ENCODE measurements at regions not wholly inside any gene's neighbourhood (a gene's known extent, or its start where the extent isn't known, plus 50 kb on each side); places are given as distances from the start of the nearest gene placed in this dataset.

DNA sequence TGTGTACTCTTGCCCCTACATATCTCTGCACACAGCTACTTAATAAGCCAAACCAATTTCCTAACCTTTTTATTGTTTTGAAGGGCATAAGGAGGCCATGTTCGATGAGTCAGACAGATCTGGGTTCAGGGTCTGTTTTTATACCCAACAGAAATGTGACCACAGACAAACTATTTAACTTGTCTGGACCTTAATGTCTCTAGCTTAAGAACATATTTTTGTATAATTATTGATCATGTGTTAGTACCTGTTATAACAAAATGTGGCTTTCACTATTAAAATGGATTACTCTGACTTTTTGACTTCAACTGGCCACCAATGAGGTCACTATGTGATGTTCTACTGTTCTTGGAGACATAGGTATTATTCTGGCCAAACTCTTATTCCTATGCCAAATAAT, 507.8 kb upstream of the USP24 start:
- TF ChIP-seq, protein P1, sequence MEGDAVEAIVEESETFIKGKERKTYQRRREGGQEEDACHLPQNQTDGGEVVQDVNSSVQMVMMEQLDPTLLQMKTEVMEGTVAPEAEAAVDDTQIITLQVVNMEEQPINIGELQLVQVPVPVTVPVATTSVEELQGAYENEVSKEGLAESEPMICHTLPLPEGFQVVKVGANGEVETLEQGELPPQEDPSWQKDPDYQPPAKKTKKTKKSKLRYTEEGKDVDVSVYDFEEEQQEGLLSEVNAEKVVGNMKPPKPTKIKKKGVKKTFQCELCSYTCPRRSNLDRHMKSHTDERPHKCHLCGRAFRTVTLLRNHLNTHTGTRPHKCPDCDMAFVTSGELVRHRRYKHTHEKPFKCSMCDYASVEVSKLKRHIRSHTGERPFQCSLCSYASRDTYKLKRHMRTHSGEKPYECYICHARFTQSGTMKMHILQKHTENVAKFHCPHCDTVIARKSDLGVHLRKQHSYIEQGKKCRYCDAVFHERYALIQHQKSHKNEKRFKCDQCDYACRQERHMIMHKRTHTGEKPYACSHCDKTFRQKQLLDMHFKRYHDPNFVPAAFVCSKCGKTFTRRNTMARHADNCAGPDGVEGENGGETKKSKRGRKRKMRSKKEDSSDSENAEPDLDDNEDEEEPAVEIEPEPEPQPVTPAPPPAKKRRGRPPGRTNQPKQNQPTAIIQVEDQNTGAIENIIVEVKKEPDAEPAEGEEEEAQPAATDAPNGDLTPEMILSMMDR (IDR thresholded peaks at IDR 0.05; ENCODE audit: insufficient read depth, low read length) = no peak
- TF ChIP-seq POLR2AphosphoS5 (IDR thresholded peaks at IDR 0.05; ENCODE audit: low read depth) (no peak), SPI1 (IDR thresholded peaks at IDR 0.05; ENCODE audit: borderline replicate concordance, low read depth) (no peak), REST (IDR thresholded peaks at IDR 0.05; ENCODE audit: insufficient replicate concordance, low read depth) (no peak), GABPA (IDR thresholded peaks at IDR 0.05; ENCODE audit: low read depth) (no peak)
- H3K27ac ChIP-seq (replicated peaks) = no peak overlapping the region
- DNase-seq (ENCODE audit: low read depth in 1 of 2, low spot score in 1 of 2) = no peak
- H3K27me3 ChIP-seq (ENCODE audit: insufficient read depth, poor library complexity, severe bottlenecking) = no peaks in the 10 kb centered on the region
- no peak overlapping the region for H3K4me3 ChIP-seq (replicated peaks; ENCODE audit: insufficient read depth, low read length)

DNA sequence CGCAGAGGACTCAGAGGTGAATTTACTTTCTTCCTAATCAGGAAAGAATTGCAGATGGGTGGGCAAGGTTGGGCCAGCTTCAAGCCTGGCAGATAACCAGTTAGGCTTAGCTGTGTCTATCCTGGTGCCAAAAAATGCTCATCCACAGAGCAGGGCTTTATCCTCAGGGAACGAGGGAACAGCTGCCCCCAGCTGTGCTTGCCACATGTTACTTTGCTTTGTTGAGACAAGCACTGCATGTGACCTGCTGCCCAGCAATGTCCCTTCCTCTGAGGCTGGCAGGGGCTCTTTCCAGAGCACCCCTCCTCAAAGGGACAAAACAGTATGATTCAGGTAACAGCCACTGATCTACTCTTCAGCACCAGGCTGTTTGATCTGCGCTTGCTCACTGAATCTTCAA, 505.1 kb upstream of the USP24 start:
- DNase-seq (ENCODE audit: low read depth in 1 of 2, low spot score in 1 of 2) = no peak
- TF ChIP-seq, protein P1 (IDR thresholded peaks at IDR 0.05; ENCODE audit: insufficient read depth, low read length) = no peak
- no peak overlapping the region for H3K27ac ChIP-seq (replicated peaks)
- no peak overlapping the region for H3K4me3 ChIP-seq (replicated peaks; ENCODE audit: insufficient read depth, low read length)
- no peaks in the 10 kb centered on the region for H3K27me3 ChIP-seq (ENCODE audit: insufficient read depth, poor library complexity, severe bottlenecking)

- no peak overlapping the region for H3K27ac ChIP-seq (replicated peaks)
- TF ChIP-seq REST (IDR thresholded peaks at IDR 0.05; ENCODE audit: insufficient replicate concordance, low read depth) (no peak), POLR2AphosphoS5 (IDR thresholded peaks at IDR 0.05; ENCODE audit: low read depth) (no peak), GABPA (IDR thresholded peaks at IDR 0.05; ENCODE audit: low read depth) (no peak), SPI1 (IDR thresholded peaks at IDR 0.05; ENCODE audit: borderline replicate concordance, low read depth) (no peak)
- TF ChIP-seq, protein P1 (IDR thresholded peaks at IDR 0.05; ENCODE audit: insufficient read depth, low read length) = no peak
- no peak for DNase-seq (ENCODE audit: low read depth in 1 of 2, low spot score in 1 of 2)
- no peak overlapping the region for H3K4me3 ChIP-seq (replicated peaks; ENCODE audit: insufficient read depth, low read length)
- H3K27me3 ChIP-seq (ENCODE audit: insufficient read depth, poor library complexity, severe bottlenecking) = no peaks in the 10 kb centered on the region
Measured at GRCh38 chr1:55718758-55719671, 503.9 kb upstream of the USP24 start.
